GM12878 (cell line): ENCODE measurements at regions not wholly inside any gene's neighbourhood (a gene's known extent, or its start where the extent isn't known, plus 50 kb on each side); places are given as distances from the start of the nearest gene placed in this dataset.

ENCODE experiments used
- ATAC-seq: fragments of 200-7000 bp; cut with Tn5 transposase; 3 replicates; pipeline ENCODE4 v1.9.1; 2020; ENCODE audit warnings: mild to moderate bottlenecking, moderate library complexity
- BruUV-seq: library from RNA; stranded (reverse); fragments of 400-500 nt; replicated peaks from 2 replicates; lab custom pipeline; 2021; lab: Mats Ljungman, UMichigan
- CTCF ChIA-PET: fragments of 300-600 bp; sonication (Branson Sonifier 250); formaldehyde crosslinking; extraction: SDS; loops from one replicate; lab custom pipeline; 2021; ENCODE audit warnings: inconsistent platforms; lab: Yijun Ruan, JAX
- POLR2A ChIA-PET: fragments of 350-600 bp; formaldehyde crosslinking; extraction: SDS; loops from one replicate; lab custom pipeline; 2021; ENCODE audit warnings: inconsistent platforms; lab: Charles Lee
- RAD21 ChIA-PET: fragments of 300-600 bp; sonication (Branson Sonifier 250); formaldehyde crosslinking; loops from one replicate; lab custom pipeline; 2023; ENCODE audit warnings: antibody characterized with exemption; ENCODE audit not compliant: unreplicated experiment; lab: Charles Lee
- SMC1A ChIA-PET: fragments of 300-600 bp; sonication (Branson Sonifier 250); formaldehyde crosslinking; loops from one replicate; lab custom pipeline; 2023; ENCODE audit not compliant: unreplicated experiment, uncharacterized antibody; lab: Charles Lee
- DNase-seq: peaks from one replicate; pipeline ENCODE4 v3.0.0-alpha.2; 2011; ENCODE audit warnings: low read depth, low spot score
- FAIRE-seq: peaks from 3 replicates; lab custom pipeline; 2011; peaks lifted over from hg19 to GRCh38; lab: Jason Lieb, UNC
- H2AFZ ChIP-seq: 2 replicates; pipeline ENCODE4 v1.6.0; 2011; ENCODE audit warnings: low read depth, low read length, control low read depth; ENCODE audit not compliant: control insufficient read depth
- H3K27ac ChIP-seq: 2 replicates; pipeline ENCODE4 v1.5.1; 2011; ENCODE audit warnings: control low read depth; ENCODE audit not compliant: control insufficient read depth, insufficient read depth
- H3K27me3 ChIP-seq, 2 experiments: replicated peaks in 1 of 2; 2 replicates each; pipeline versions ENCODE4 v1.6.0 to v1.6.1; 2011; ENCODE audit warnings: low read length in 1 of 2; ENCODE audit not compliant: control insufficient read depth in 2 of 2, insufficient read depth in 2 of 2
- H3K36me3 ChIP-seq, 2 experiments: 2 replicates each; pipeline ENCODE4 v1.5.1; 2011; ENCODE audit warnings: low read length in 1 of 2; ENCODE audit not compliant: control insufficient read depth in 2 of 2, insufficient read depth in 2 of 2
- H3K4me1 ChIP-seq: 2 replicates; pipeline ENCODE4 v1.6.1; 2011; ENCODE audit warnings: mild to moderate bottlenecking, low read length, moderate library complexity, mixed read lengths; ENCODE audit not compliant: control insufficient read depth, insufficient read depth
- H3K4me2 ChIP-seq: 2 replicates; pipeline ENCODE4 v1.6.0; 2011; ENCODE audit warnings: control low read depth; ENCODE audit not compliant: control insufficient read depth, insufficient read depth
- H3K4me3 ChIP-seq: fragments of 200-600 bp; sonication (generic); 2 replicates; pipeline ENCODE4 v1.5.1; 2016
- H3K79me2 ChIP-seq: 2 replicates; pipeline ENCODE4 v1.6.0; 2011; ENCODE audit warnings: low read length; ENCODE audit not compliant: control insufficient read depth, insufficient read depth
- H3K9ac ChIP-seq: 2 replicates; pipeline ENCODE4 v1.8.0; 2011; ENCODE audit warnings: low read length, control low read depth, mixed read lengths; ENCODE audit not compliant: control insufficient read depth, insufficient read depth
- H3K9me3 ChIP-seq: replicated peaks from 3 replicates; pipeline ENCODE4 v1.5.1; 2011; ENCODE audit warnings: mild to moderate bottlenecking, low read length; ENCODE audit not compliant: control insufficient read depth, insufficient read depth
- H4K20me1 ChIP-seq: 2 replicates; pipeline ENCODE4 v1.6.0; 2011; ENCODE audit not compliant: control insufficient read depth, insufficient read depth
- ATF2 ChIP-seq: IDR thresholded peaks from 2 replicates; pipeline ENCODE4 v1.6.1; 2012; ENCODE audit warnings: low read length, inconsistent platforms
- BCL11A ChIP-seq: IDR thresholded peaks from 2 replicates; pipeline ENCODE4 v1.6.1; 2011; ENCODE audit warnings: low read depth, low read length
- CBFB ChIP-seq: IDR thresholded peaks from 2 replicates; pipeline ENCODE4 v1.6.1; 2016; ENCODE audit warnings: antibody characterized with exemption, low read depth
- IRF5 ChIP-seq: fragments of 450-650 bp; IDR thresholded peaks from 2 replicates; pipeline ENCODE4 v1.6.1; 2017; ENCODE audit warnings: borderline replicate concordance
- KAT2A ChIP-seq: conservative IDR thresholded peaks from 2 replicates; pipeline ENCODE4 v1.6.1; 2011; ENCODE audit warnings: low read depth, low read length; ENCODE audit not compliant: control insufficient read depth
- MLLT1 ChIP-seq: fragments of 450-650 bp; IDR thresholded peaks from 2 replicates; pipeline ENCODE4 v1.6.1; 2016; ENCODE audit warnings: mild to moderate bottlenecking
- MYC ChIP-seq: IDR thresholded peaks from 2 replicates; pipeline ENCODE4 v1.6.1; 2011; ENCODE audit warnings: mild to moderate bottlenecking, low read length, moderate library complexity, inconsistent platforms; ENCODE audit not compliant: insufficient read depth, insufficient replicate concordance, insufficient read length, severe bottlenecking
- NBN ChIP-seq: fragments of 450-650 bp; IDR thresholded peaks from 2 replicates; pipeline ENCODE4 v1.6.1; 2016
- PRDM15 ChIP-seq: fragments of 450-650 bp; formaldehyde crosslinking; IDR thresholded peaks from 2 replicates; pipeline ENCODE4 v1.4.0; 2020; ENCODE audit warnings: mild to moderate bottlenecking, moderate library complexity
- REST ChIP-seq: IDR thresholded peaks from 2 replicates; pipeline ENCODE4 v1.6.1; 2012; ENCODE audit warnings: mild to moderate bottlenecking, low read depth, low read length
- SREBF1 ChIP-seq: IDR thresholded peaks from 2 replicates; pipeline ENCODE4 v1.6.1; 2012; ENCODE audit warnings: mild to moderate bottlenecking, low read length
- SUPT20H ChIP-seq: IDR thresholded peaks from 2 replicates; pipeline ENCODE4 v1.6.1; 2011; ENCODE audit warnings: low read depth, mild to moderate bottlenecking, low read length, moderate library complexity, borderline replicate concordance; ENCODE audit not compliant: control insufficient read depth
- ZNF207 ChIP-seq: fragments of 450-650 bp; IDR thresholded peaks from 2 replicates; pipeline ENCODE4 v1.6.1; 2014; ENCODE audit warnings: antibody characterized with exemption, mild to moderate bottlenecking, borderline replicate concordance
- WGBS: methylation state at CpG from one replicate; pipeline ENCODE4 v1.1.6; 2016; ENCODE audit warnings: low lambda C conversion rate; ENCODE audit not compliant: insufficient replicate concordance, insufficient coverage; ENCODE audit errors: missing lambda C conversion rate; 5-methylcytosine and 5-hydroxymethylcytosine counted together
- in situ Hi-C: fragments of 300-500 bp; cut with MboI; formaldehyde crosslinking; loops from 9 replicates; pipeline ENCODE4 v1.14.3; 2018; ENCODE audit warnings: mixed read lengths
- intact Hi-C: fragments of 100-400 bp; cut with micrococcal nuclease; formaldehyde crosslinking; loops from one replicate; pipeline ENCODE4 v1.14.2; 2022; ENCODE audit not compliant: unreplicated experiment

- H3K4me3 ChIP-seq: no peak overlapping the region
- H3K4me1 ChIP-seq: no peaks in the 10 kb centered on the region
- WGBS: 28% methylated on average over 5 of the region's 5 CpGs
- no peak overlapping the region for H3K27ac ChIP-seq
- no peaks in the 10 kb centered on the region for H3K36me3 ChIP-seq
- DNase-seq: no peak
- no peak for ATAC-seq
- no peak overlapping the region for H3K4me2 ChIP-seq
- RAD21 ChIA-PET: interaction anchor here (1.0 kb wide), 1 partner anchor 173 kb away, joined by 3 read pairs; no protein-coding TSS in a partner anchor
- no peak overlapping the region for H3K9ac ChIP-seq
- no TSS peak for BruUV-seq
- SMC1A ChIA-PET: interaction anchor here (1.2 to 1.3 kb wide), 2 partner anchors 9 to 10 kb away, joined by 3 read pairs; no protein-coding TSS in a partner anchor
- H4K20me1 ChIP-seq: no peaks in the 10 kb centered on the region
- H3K9me3 ChIP-seq: no peaks in the 10 kb centered on the region
- in situ Hi-C loops (no loop called here), intact Hi-C loops (no loop called here)
- CTCF ChIA-PET: interaction anchor here (1.5 kb wide), 1 partner anchor 28 kb away, joined by 3 read pairs; no protein-coding TSS in a partner anchor
- peaks cover 0 to 4% of the 10 kb centered on the region in 2 experiments; a peak in 1 of 4 replicates for H3K27me3 ChIP-seq
- no peak for FAIRE-seq
- no peaks in the 10 kb centered on the region for H3K79me2 ChIP-seq
- H2AFZ ChIP-seq: no peak overlapping the region
- POLR2A ChIA-PET: no interaction called here
- TF ChIP-seq NBN (no peak), MLLT1 (no peak), BCL11A (no peak), ZNF207 (no peak), KAT2A (no peak), MYC (no peak), REST (no peak), SREBF1 (no peak), IRF5 (no peak), CBFB (no peak), SUPT20H (no peak), PRDM15 (CRISPR knock-in tag) (no peak), ATF2 (no peak)
Measured at GRCh38 chr10:7093368-7093767, 317.5 kb downstream of the SFMBT2 start.
